Epidermal melanocyte (primary cell): ENCODE measurements at regions not wholly inside any gene's neighbourhood (a gene's known extent, or its start where the extent isn't known, plus 50 kb on each side); places are given as distances from the start of the nearest gene placed in this dataset.

Experiments
- DNase-seq: peaks from one replicate; pipeline ENCODE4 v3.0.0; 2011; ENCODE audit warnings: low spot score; ENCODE audit not compliant: insufficient read length

GRCh38 chr18:60975420-60975819 lies 357.8 kb upstream of the CDH20 start:
- DNase-seq, result no peak

- no peak for DNase-seq
Observed at GRCh38 chr18:60976976-60977375, 356.3 kb upstream of the CDH20 start.

- DNase-seq, result no peak
Observed at GRCh38 chr18:60978338-60978737, 354.9 kb upstream of the CDH20 start.

GRCh38 chr18:60980422-60981005 lies 352.7 kb upstream of the CDH20 start:
- DNase-seq, result no peak

GRCh38 chr18:60981682-60982328 lies 351.4 kb upstream of the CDH20 start:
- DNase-seq, result no peak

GRCh38 chr18:60982329-60982695 lies 350.9 kb upstream of the CDH20 start:
- DNase-seq, result no peak

GRCh38 chr18:60982928-60983327 lies 350.3 kb upstream of the CDH20 start:
- no peak for DNase-seq

GRCh38 chr18:60984510-60984909 lies 348.7 kb upstream of the CDH20 start:
- DNase-seq, result no peak

GRCh38 chr18:60987963-60988362 lies 345.3 kb upstream of the CDH20 start:
- no peak for DNase-seq

- no peak for DNase-seq
Observed at GRCh38 chr18:60996326-60996725, 336.9 kb upstream of the CDH20 start.

- no peak for DNase-seq
Observed at GRCh38 chr18:60996822-60997221, 336.4 kb upstream of the CDH20 start.

GRCh38 chr18:61001138-61001537 lies 332.1 kb upstream of the CDH20 start:
- no peak for DNase-seq

GRCh38 chr18:61006687-61007224 lies 326.5 kb upstream of the CDH20 start:
- DNase-seq, result no peak

- DNase-seq, result no peak
Observed at GRCh38 chr18:61019338-61020301, 313.6 kb upstream of the CDH20 start.

- DNase-seq, result no peak
Observed at GRCh38 chr18:61025596-61025995, 307.6 kb upstream of the CDH20 start.

GRCh38 chr18:61031626-61032025 lies 301.6 kb upstream of the CDH20 start:
- DNase-seq, result no peak

- DNase-seq, result no peak
Observed at GRCh38 chr18:61034580-61034979, 298.6 kb upstream of the CDH20 start.

- DNase-seq, result no peak
Observed at GRCh38 chr18:61039251-61039650, 294.0 kb upstream of the CDH20 start.

- DNase-seq, result no peak
Observed at GRCh38 chr18:61047794-61048193, 285.4 kb upstream of the CDH20 start.

- DNase-seq, result no peak
Observed at GRCh38 chr18:61057443-61057842, 275.8 kb upstream of the CDH20 start.

- no peak for DNase-seq
Observed at GRCh38 chr18:61062258-61062657, 271.0 kb upstream of the CDH20 start.

GRCh38 chr18:61064911-61065310 lies 268.3 kb upstream of the CDH20 start:
- DNase-seq, result no peak
